Calu3 (cell line): ENCODE measurements at regions not wholly inside any gene's neighbourhood (a gene's known extent, or its start where the extent isn't known, plus 50 kb on each side); places are given as distances from the start of the nearest gene placed in this dataset.

Experiments
- BruUV-seq: library from RNA; stranded (reverse); fragments of 400-500 nt; replicated peaks from 2 replicates; lab custom pipeline; 2021; lab: Mats Ljungman, UMichigan
- CTCF ChIA-PET: fragments of 300-600 bp; sonication (Branson Sonifier 250); formaldehyde crosslinking; loops from one replicate; lab custom pipeline; 2022; ENCODE audit warnings: antibody characterized with exemption; lab: Charles Lee
- DNase-seq: peaks from one replicate; pipeline ENCODE4 v3.0.0; 2022
- H3K27ac Mint-ChIP-seq: one replicate; pipeline ENCODE4 v1.8.0; 2022; ENCODE audit warnings: mixed read lengths; ENCODE audit not compliant: unreplicated experiment
- H3K27me3 Mint-ChIP-seq: one replicate; pipeline ENCODE4 v1.8.0; 2022; ENCODE audit warnings: mixed read lengths; ENCODE audit not compliant: unreplicated experiment
- H3K36me3 Mint-ChIP-seq: one replicate; pipeline ENCODE4 v1.8.0; 2022; ENCODE audit warnings: mild to moderate bottlenecking, moderate library complexity, mixed read lengths; ENCODE audit not compliant: insufficient read depth, unreplicated experiment
- H3K4me1 Mint-ChIP-seq: one replicate; pipeline ENCODE4 v1.8.0; 2022; ENCODE audit warnings: mild to moderate bottlenecking, low read depth, mixed read lengths; ENCODE audit not compliant: unreplicated experiment
- H3K4me3 Mint-ChIP-seq: one replicate; pipeline ENCODE4 v1.8.0; 2022; ENCODE audit warnings: mild to moderate bottlenecking, low read depth, moderate library complexity, mixed read lengths; ENCODE audit not compliant: unreplicated experiment
- H3K9me3 Mint-ChIP-seq: one replicate; pipeline ENCODE4 v1.8.0; 2022; ENCODE audit warnings: low read depth, mixed read lengths; ENCODE audit not compliant: unreplicated experiment
- intact Hi-C: fragments of 100-400 bp; cut with micrococcal nuclease; formaldehyde crosslinking; loops from one replicate; pipeline ENCODE4 v1.10.0; 2022; ENCODE audit not compliant: unreplicated experiment
- TF ChIP-seq, protein P1 (sequence below): fragments of 200-600 bp; IDR thresholded peaks from one replicate; pipeline ENCODE4 v1.8.0; 2022; ENCODE audit warnings: antibody characterized with exemption; ENCODE audit not compliant: unreplicated experiment

DNA sequence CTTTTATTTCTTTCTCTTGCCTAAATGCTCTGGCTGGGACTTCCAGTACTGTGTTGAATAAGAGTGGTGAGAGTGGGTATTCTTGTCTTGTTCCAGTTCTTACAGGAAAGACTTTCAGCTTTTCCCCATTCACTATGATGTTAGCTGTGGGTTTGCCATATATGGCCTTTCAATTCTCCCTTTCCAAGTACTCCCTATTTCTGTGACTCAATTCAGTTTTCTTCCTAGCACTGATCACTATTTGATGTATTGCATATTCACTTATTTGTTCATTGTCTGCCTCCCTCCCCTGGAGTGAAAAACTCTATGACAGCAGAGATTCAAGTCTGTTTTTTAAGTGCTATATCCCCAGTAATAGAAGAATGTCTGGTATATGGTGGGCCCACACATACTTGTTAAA is 618.2 kb upstream of the CAMK1G start:
- Mint-ChIP-seq H3K36me3 (no peaks in the 10 kb centered on the region), H3K27ac (no peak overlapping the region), H3K27me3 (peaks cover 33% of the 10 kb centered on the region), H3K9me3 (peaks cover 6% of the 10 kb centered on the region), H3K4me1 (no peaks in the 10 kb centered on the region), H3K4me3 (no peak overlapping the region)
- intact Hi-C loops, result no loop called here
- BruUV-seq, result no TSS peak
- no peak for DNase-seq
- TF ChIP-seq, protein P1, sequence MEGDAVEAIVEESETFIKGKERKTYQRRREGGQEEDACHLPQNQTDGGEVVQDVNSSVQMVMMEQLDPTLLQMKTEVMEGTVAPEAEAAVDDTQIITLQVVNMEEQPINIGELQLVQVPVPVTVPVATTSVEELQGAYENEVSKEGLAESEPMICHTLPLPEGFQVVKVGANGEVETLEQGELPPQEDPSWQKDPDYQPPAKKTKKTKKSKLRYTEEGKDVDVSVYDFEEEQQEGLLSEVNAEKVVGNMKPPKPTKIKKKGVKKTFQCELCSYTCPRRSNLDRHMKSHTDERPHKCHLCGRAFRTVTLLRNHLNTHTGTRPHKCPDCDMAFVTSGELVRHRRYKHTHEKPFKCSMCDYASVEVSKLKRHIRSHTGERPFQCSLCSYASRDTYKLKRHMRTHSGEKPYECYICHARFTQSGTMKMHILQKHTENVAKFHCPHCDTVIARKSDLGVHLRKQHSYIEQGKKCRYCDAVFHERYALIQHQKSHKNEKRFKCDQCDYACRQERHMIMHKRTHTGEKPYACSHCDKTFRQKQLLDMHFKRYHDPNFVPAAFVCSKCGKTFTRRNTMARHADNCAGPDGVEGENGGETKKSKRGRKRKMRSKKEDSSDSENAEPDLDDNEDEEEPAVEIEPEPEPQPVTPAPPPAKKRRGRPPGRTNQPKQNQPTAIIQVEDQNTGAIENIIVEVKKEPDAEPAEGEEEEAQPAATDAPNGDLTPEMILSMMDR, result no peak
- CTCF ChIA-PET, result no interaction called here

DNA sequence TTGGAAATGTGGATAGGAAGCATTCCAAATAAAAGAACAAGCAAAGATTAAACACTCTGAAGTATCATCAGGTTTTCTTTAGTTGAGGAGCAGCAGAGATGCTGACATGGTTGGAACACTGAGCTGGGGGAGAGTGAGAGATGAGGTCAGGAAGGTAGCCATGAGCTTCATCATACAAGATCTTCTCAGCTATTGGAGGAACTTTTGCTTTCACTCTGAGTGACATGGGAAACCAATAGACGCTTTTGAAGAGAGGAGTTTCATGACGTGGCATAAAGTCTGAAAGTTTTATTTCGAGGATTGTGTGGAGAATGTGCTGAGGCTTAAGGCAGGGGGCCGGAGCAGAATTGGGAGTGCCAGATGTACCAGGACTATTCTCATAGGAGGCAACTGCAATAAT is 616.2 kb upstream of the CAMK1G start:
- H3K27ac Mint-ChIP-seq, result no peak overlapping the region
- no peaks in the 10 kb centered on the region for H3K36me3 Mint-ChIP-seq
- CTCF ChIA-PET, result no interaction called here
- H3K9me3 Mint-ChIP-seq, result no peaks in the 10 kb centered on the region
- no peak for DNase-seq
- TF ChIP-seq, protein P1, result no peak
- no TSS peak for BruUV-seq
- H3K4me1 Mint-ChIP-seq, result no peaks in the 10 kb centered on the region
- peaks cover 43% of the 10 kb centered on the region for H3K27me3 Mint-ChIP-seq
- intact Hi-C loops, result no loop called here
- H3K4me3 Mint-ChIP-seq, result no peak overlapping the region

DNA sequence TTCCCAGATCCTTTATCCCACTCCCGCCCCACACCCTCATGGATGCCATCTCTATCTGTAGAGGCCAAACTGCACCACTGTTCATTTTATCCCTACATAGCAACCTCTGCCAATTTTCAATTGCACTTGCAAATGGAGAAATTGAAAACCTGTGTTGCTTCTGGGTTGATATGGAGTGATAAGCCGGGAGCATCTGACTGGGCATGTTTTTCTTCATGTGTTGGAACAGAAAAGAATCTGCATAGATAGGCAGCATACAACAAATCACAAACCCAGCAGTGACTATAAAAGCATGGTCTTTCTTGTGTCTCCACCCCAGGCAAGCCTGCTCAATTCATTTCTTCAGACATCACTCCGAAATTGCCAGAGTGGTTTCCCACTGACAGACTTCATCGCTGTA is 608.8 kb upstream of the CAMK1G start:
- H3K27ac Mint-ChIP-seq, result no peak overlapping the region
- DNase-seq, result no peak
- TF ChIP-seq, protein P1, result no peak
- H3K4me3 Mint-ChIP-seq, result no peak overlapping the region
- BruUV-seq, result no TSS peak
- peaks cover 49% of the 10 kb centered on the region for H3K27me3 Mint-ChIP-seq
- H3K9me3 Mint-ChIP-seq, result peaks cover 3% of the 10 kb centered on the region
- no peaks in the 10 kb centered on the region for H3K36me3 Mint-ChIP-seq
- CTCF ChIA-PET, result no interaction called here
- H3K4me1 Mint-ChIP-seq, result no peaks in the 10 kb centered on the region
- intact Hi-C loops, result no loop called here

DNA sequence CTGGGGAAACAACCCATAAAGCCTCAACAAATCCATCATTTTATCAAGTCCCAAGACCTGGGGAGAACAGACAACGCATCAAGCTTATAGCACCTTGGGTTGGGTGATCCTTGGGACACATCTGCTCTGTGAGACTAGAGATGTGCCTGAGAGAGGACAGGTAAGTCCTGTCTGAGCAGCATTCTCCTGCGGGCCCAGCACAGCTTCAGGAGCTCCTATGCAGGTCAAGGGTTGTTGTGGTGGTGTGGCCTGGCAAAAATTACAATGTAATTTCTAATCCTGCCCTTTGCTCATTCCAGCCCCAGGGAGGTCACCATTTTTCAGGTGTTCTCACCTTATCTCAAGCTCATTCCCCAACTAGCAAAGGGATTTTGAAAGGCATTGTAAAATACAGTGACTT is 608.1 kb upstream of the CAMK1G start:
- no TSS peak for BruUV-seq
- intact Hi-C loops, result no loop called here
- CTCF ChIA-PET, result no interaction called here

More for the DNA sequence above, 608.1 kb upstream of the CAMK1G start:
- Mint-ChIP-seq H3K27ac (no peak overlapping the region), H3K9me3 (peaks cover 3% of the 10 kb centered on the region), H3K4me1 (no peaks in the 10 kb centered on the region), H3K4me3 (no peak overlapping the region), H3K27me3 (peaks cover 41% of the 10 kb centered on the region), H3K36me3 (no peaks in the 10 kb centered on the region)
- no peak for DNase-seq
- TF ChIP-seq, protein P1, result no peak
